Stimulated activated CD4-positive, alpha-beta T cell treated with anti-CD3 and anti-CD28 coated beads, Interleukin-2, amount 100 ng/mL, for 24 hours (primary cell): ENCODE measurements at regions not wholly inside any gene's neighbourhood (a gene's known extent, or its start where the extent isn't known, plus 50 kb on each side); places are given as distances from the start of the nearest gene placed in this dataset.

Experiments
- DNase-seq, 2 donors: peaks; one replicate each; pipeline ENCODE4 v3.0.0-alpha.2; 2020

GRCh38 chr10:55485827-55486226 lies 684.8 kb upstream of the PCDH15 start:
- DNase-seq: no peak

- no peak for DNase-seq
Observed at GRCh38 chr10:55476129-55476528, 675.1 kb upstream of the PCDH15 start.

- DNase-seq: no peak
Observed at GRCh38 chr10:55474258-55474657, 673.2 kb upstream of the PCDH15 start.

- no peak for DNase-seq
Observed at GRCh38 chr10:55470840-55471239, 669.8 kb upstream of the PCDH15 start.

GRCh38 chr10:55466806-55467504 lies 665.9 kb upstream of the PCDH15 start:
- no peak for DNase-seq

GRCh38 chr10:55464083-55464482 lies 663.1 kb upstream of the PCDH15 start:
- DNase-seq: no peak

GRCh38 chr10:55460008-55460407 lies 659.0 kb upstream of the PCDH15 start:
- DNase-seq: no peak

GRCh38 chr10:55449981-55450380 lies 649.0 kb upstream of the PCDH15 start:
- DNase-seq: no peak

- no peak for DNase-seq
Observed at GRCh38 chr10:55446441-55447002, 645.5 kb upstream of the PCDH15 start.

- DNase-seq: no peak
Observed at GRCh38 chr10:55441777-55442176, 640.7 kb upstream of the PCDH15 start.

- no peak for DNase-seq
Observed at GRCh38 chr10:55426138-55426537, 625.1 kb upstream of the PCDH15 start.

GRCh38 chr10:55410415-55410885 lies 609.4 kb upstream of the PCDH15 start:
- DNase-seq: no peak

GRCh38 chr10:55404094-55404493 lies 603.1 kb upstream of the PCDH15 start:
- no peak for DNase-seq

GRCh38 chr10:55400075-55400849 lies 599.2 kb upstream of the PCDH15 start:
- no peak for DNase-seq

- no peak for DNase-seq
Observed at GRCh38 chr10:55398497-55398882, 597.5 kb upstream of the PCDH15 start.

GRCh38 chr10:55397777-55398496 lies 596.9 kb upstream of the PCDH15 start:
- no peak for DNase-seq

- DNase-seq: no peak
Observed at GRCh38 chr10:55378196-55378595, 577.2 kb upstream of the PCDH15 start.

GRCh38 chr10:55374917-55375316 lies 573.9 kb upstream of the PCDH15 start:
- DNase-seq: no peak

- DNase-seq: no peak
Observed at GRCh38 chr10:55374060-55374459, 573.0 kb upstream of the PCDH15 start.

GRCh38 chr10:55369670-55370420 lies 568.8 kb upstream of the PCDH15 start:
- DNase-seq: no peak

GRCh38 chr10:55368467-55368866 lies 567.4 kb upstream of the PCDH15 start:
- DNase-seq: no peak

- no peak for DNase-seq
Observed at GRCh38 chr10:55367555-55367954, 566.5 kb upstream of the PCDH15 start.

GRCh38 chr10:55358539-55358938 lies 557.5 kb upstream of the PCDH15 start:
- DNase-seq: no peak
